ENCODE measurements at regions not wholly inside any gene's neighbourhood (a gene's known extent, or its start where the extent isn't known, plus 50 kb on each side); places are given as distances from the start of the nearest gene placed in this dataset.
"Not testable (repeated sequence)": the region's sequence is repeated elsewhere in the genome, so short reads cannot be mapped to it uniquely, and the experiment has no call there.

- ATAC-seq, result no peak
- no peak for DNase-seq
- Mint-ChIP-seq H3K4me1 (no peaks in the 10 kb centered on the region), H3K27me3 (no peaks in the 10 kb centered on the region), H3K9me3 (peaks cover 8% of the 10 kb centered on the region), H3K36me3 (ENCODE audit: low read depth) (no peaks in the 10 kb centered on the region), H3K4me3 (no peak overlapping the region), H3K27ac (no peak overlapping the region)
Measured at GRCh38 chr3:166291186-166291955, 454.1 kb upstream of the BCHE start.

- Mint-ChIP-seq H3K27me3 (no peaks in the 10 kb centered on the region), H3K27ac (no peak overlapping the region), H3K9me3 (peaks cover 4% of the 10 kb centered on the region), H3K4me1 (no peaks in the 10 kb centered on the region), H3K36me3 (ENCODE audit: low read depth) (no peaks in the 10 kb centered on the region), H3K4me3 (no peak overlapping the region)
- ATAC-seq (no peak), DNase-seq (no peak)
Measured at GRCh38 chr3:166285001-166285400, 447.8 kb upstream of the BCHE start.

GRCh38 chr3:166283840-166284239 is 446.6 kb upstream of the BCHE start:
- ATAC-seq, result no peak
- no peaks in the 10 kb centered on the region for H3K27me3 Mint-ChIP-seq
- no peak overlapping the region for H3K27ac Mint-ChIP-seq
- no peak overlapping the region for H3K4me3 Mint-ChIP-seq
- no peaks in the 10 kb centered on the region for H3K4me1 Mint-ChIP-seq
- H3K9me3 Mint-ChIP-seq, result peaks cover 4% of the 10 kb centered on the region
- DNase-seq, result no peak
- no peaks in the 10 kb centered on the region for H3K36me3 Mint-ChIP-seq (ENCODE audit: low read depth)

GRCh38 chr3:166282931-166283330 is 445.7 kb upstream of the BCHE start:
- Mint-ChIP-seq H3K4me1 (no peaks in the 10 kb centered on the region), H3K27me3 (no peaks in the 10 kb centered on the region), H3K36me3 (ENCODE audit: low read depth) (no peaks in the 10 kb centered on the region), H3K9me3 (peaks cover 4% of the 10 kb centered on the region), H3K27ac (no peak overlapping the region), H3K4me3 (no peak overlapping the region)
- no peak for ATAC-seq
- DNase-seq, result no peak

- Mint-ChIP-seq H3K4me3 (no peak overlapping the region), H3K36me3 (ENCODE audit: low read depth) (no peaks in the 10 kb centered on the region), H3K27ac (no peak overlapping the region), H3K9me3 (peaks cover 4% of the 10 kb centered on the region), H3K4me1 (no peaks in the 10 kb centered on the region), H3K27me3 (no peaks in the 10 kb centered on the region)
- DNase-seq (no peak), ATAC-seq (no peak)
Measured at GRCh38 chr3:166279636-166280035, 442.4 kb upstream of the BCHE start.

GRCh38 chr3:166275024-166275390 is 437.8 kb upstream of the BCHE start:
- no peak for DNase-seq
- Mint-ChIP-seq H3K9me3 (peaks cover 3% of the 10 kb centered on the region), H3K36me3 (ENCODE audit: low read depth) (no peaks in the 10 kb centered on the region), H3K4me1 (no peaks in the 10 kb centered on the region), H3K27me3 (no peaks in the 10 kb centered on the region), H3K27ac (no peak overlapping the region), H3K4me3 (no peak overlapping the region)
- ATAC-seq, result no peak

GRCh38 chr3:166274351-166275023 is 437.3 kb upstream of the BCHE start:
- no peak overlapping the region for H3K27ac Mint-ChIP-seq
- peaks cover 3% of the 10 kb centered on the region for H3K9me3 Mint-ChIP-seq

GRCh38 chr3:166270429-166270828 is 433.2 kb upstream of the BCHE start:
- Mint-ChIP-seq H3K27me3 (no peaks in the 10 kb centered on the region), H3K4me1 (no peaks in the 10 kb centered on the region), H3K9me3 (peaks cover 3% of the 10 kb centered on the region), H3K27ac (no peak overlapping the region), H3K4me3 (no peak overlapping the region), H3K36me3 (ENCODE audit: low read depth) (no peaks in the 10 kb centered on the region)
- ATAC-seq (no peak), DNase-seq (no peak)

More at GRCh38 chr3:166274351-166275023, 437.3 kb upstream of the BCHE start:
- H3K27me3 Mint-ChIP-seq, result no peaks in the 10 kb centered on the region
- ATAC-seq (no peak), DNase-seq (no peak)
- no peaks in the 10 kb centered on the region for H3K36me3 Mint-ChIP-seq (ENCODE audit: low read depth)
- H3K4me1 Mint-ChIP-seq, result no peaks in the 10 kb centered on the region
- H3K4me3 Mint-ChIP-seq, result no peak overlapping the region

- H3K4me1 Mint-ChIP-seq, result no peaks in the 10 kb centered on the region
- DNase-seq, result no peak
- no peaks in the 10 kb centered on the region for H3K36me3 Mint-ChIP-seq (ENCODE audit: low read depth)
- no peak overlapping the region for H3K27ac Mint-ChIP-seq
- peaks cover 5% of the 10 kb centered on the region for H3K9me3 Mint-ChIP-seq
- H3K4me3 Mint-ChIP-seq, result no peak overlapping the region
- no peaks in the 10 kb centered on the region for H3K27me3 Mint-ChIP-seq
- no peak for ATAC-seq
Measured at GRCh38 chr3:166265153-166265552, 427.9 kb upstream of the BCHE start.

GRCh38 chr3:166263460-166263859 is 426.2 kb upstream of the BCHE start:
- Mint-ChIP-seq H3K27me3 (no peaks in the 10 kb centered on the region), H3K4me1 (no peaks in the 10 kb centered on the region), H3K9me3 (peaks cover 5% of the 10 kb centered on the region), H3K27ac (no peak overlapping the region), H3K36me3 (ENCODE audit: low read depth) (no peaks in the 10 kb centered on the region), H3K4me3 (no peak overlapping the region)
- ATAC-seq, result no peak
- DNase-seq, result no peak

GRCh38 chr3:166258293-166258850 is 421.1 kb upstream of the BCHE start:
- H3K27me3 Mint-ChIP-seq; H3K27ac Mint-ChIP-seq; DNase-seq; H3K4me3 Mint-ChIP-seq; H3K36me3 Mint-ChIP-seq (ENCODE audit: low read depth); H3K4me1 Mint-ChIP-seq; H3K9me3 Mint-ChIP-seq; ATAC-seq: not testable (repeated sequence)

GRCh38 chr3:166257715-166258114 is 420.5 kb upstream of the BCHE start:
- H3K27ac Mint-ChIP-seq, result no peak overlapping the region
- H3K9me3 Mint-ChIP-seq, result peaks cover 5% of the 10 kb centered on the region
- no peaks in the 10 kb centered on the region for H3K36me3 Mint-ChIP-seq (ENCODE audit: low read depth)
- ATAC-seq, result no peak
- no peak for DNase-seq
- H3K4me3 Mint-ChIP-seq, result no peak overlapping the region
- no peaks in the 10 kb centered on the region for H3K4me1 Mint-ChIP-seq
- H3K27me3 Mint-ChIP-seq, result no peaks in the 10 kb centered on the region

- Mint-ChIP-seq H3K4me1 (no peaks in the 10 kb centered on the region), H3K4me3 (no peak overlapping the region), H3K9me3 (peaks cover 3% of the 10 kb centered on the region), H3K36me3 (ENCODE audit: low read depth) (no peaks in the 10 kb centered on the region), H3K27me3 (no peaks in the 10 kb centered on the region), H3K27ac (no peak overlapping the region)
- DNase-seq, result no peak
- no peak for ATAC-seq
Measured at GRCh38 chr3:166248784-166249183, 411.6 kb upstream of the BCHE start.

- Mint-ChIP-seq H3K9me3 (peaks cover 3% of the 10 kb centered on the region), H3K36me3 (ENCODE audit: low read depth) (no peaks in the 10 kb centered on the region), H3K4me1 (no peaks in the 10 kb centered on the region), H3K27ac (no peak overlapping the region), H3K27me3 (no peaks in the 10 kb centered on the region), H3K4me3 (no peak overlapping the region)
- ATAC-seq (no peak), DNase-seq (no peak)
Measured at GRCh38 chr3:166243511-166243910, 406.3 kb upstream of the BCHE start.

GRCh38 chr3:166223120-166223519 is 385.9 kb upstream of the BCHE start:
- DNase-seq, result no peak
- no peaks in the 10 kb centered on the region for H3K27me3 Mint-ChIP-seq
- no peak overlapping the region for H3K27ac Mint-ChIP-seq
- H3K4me1 Mint-ChIP-seq, result no peaks in the 10 kb centered on the region
- no peak overlapping the region for H3K4me3 Mint-ChIP-seq
- H3K9me3 Mint-ChIP-seq, result peaks cover 3% of the 10 kb centered on the region
- H3K36me3 Mint-ChIP-seq (ENCODE audit: low read depth), result no peaks in the 10 kb centered on the region
- ATAC-seq, result no peak
